H1 (cell line): ENCODE measurements at regions not wholly inside any gene's neighbourhood (a gene's known extent, or its start where the extent isn't known, plus 50 kb on each side); places are given as distances from the start of the nearest gene placed in this dataset.

ENCODE experiments used
- TF ChIP-seq, protein P1 (sequence below): fragments of 300-600 bp; sonication (generic); IDR thresholded peaks from 2 replicates; pipeline ENCODE4 v1.7.1; 2012; ENCODE audit warnings: low read length, moderate library complexity, mild to moderate bottlenecking, inconsistent platforms; ENCODE audit not compliant: insufficient replicate concordance

- TF ChIP-seq, protein P1, sequence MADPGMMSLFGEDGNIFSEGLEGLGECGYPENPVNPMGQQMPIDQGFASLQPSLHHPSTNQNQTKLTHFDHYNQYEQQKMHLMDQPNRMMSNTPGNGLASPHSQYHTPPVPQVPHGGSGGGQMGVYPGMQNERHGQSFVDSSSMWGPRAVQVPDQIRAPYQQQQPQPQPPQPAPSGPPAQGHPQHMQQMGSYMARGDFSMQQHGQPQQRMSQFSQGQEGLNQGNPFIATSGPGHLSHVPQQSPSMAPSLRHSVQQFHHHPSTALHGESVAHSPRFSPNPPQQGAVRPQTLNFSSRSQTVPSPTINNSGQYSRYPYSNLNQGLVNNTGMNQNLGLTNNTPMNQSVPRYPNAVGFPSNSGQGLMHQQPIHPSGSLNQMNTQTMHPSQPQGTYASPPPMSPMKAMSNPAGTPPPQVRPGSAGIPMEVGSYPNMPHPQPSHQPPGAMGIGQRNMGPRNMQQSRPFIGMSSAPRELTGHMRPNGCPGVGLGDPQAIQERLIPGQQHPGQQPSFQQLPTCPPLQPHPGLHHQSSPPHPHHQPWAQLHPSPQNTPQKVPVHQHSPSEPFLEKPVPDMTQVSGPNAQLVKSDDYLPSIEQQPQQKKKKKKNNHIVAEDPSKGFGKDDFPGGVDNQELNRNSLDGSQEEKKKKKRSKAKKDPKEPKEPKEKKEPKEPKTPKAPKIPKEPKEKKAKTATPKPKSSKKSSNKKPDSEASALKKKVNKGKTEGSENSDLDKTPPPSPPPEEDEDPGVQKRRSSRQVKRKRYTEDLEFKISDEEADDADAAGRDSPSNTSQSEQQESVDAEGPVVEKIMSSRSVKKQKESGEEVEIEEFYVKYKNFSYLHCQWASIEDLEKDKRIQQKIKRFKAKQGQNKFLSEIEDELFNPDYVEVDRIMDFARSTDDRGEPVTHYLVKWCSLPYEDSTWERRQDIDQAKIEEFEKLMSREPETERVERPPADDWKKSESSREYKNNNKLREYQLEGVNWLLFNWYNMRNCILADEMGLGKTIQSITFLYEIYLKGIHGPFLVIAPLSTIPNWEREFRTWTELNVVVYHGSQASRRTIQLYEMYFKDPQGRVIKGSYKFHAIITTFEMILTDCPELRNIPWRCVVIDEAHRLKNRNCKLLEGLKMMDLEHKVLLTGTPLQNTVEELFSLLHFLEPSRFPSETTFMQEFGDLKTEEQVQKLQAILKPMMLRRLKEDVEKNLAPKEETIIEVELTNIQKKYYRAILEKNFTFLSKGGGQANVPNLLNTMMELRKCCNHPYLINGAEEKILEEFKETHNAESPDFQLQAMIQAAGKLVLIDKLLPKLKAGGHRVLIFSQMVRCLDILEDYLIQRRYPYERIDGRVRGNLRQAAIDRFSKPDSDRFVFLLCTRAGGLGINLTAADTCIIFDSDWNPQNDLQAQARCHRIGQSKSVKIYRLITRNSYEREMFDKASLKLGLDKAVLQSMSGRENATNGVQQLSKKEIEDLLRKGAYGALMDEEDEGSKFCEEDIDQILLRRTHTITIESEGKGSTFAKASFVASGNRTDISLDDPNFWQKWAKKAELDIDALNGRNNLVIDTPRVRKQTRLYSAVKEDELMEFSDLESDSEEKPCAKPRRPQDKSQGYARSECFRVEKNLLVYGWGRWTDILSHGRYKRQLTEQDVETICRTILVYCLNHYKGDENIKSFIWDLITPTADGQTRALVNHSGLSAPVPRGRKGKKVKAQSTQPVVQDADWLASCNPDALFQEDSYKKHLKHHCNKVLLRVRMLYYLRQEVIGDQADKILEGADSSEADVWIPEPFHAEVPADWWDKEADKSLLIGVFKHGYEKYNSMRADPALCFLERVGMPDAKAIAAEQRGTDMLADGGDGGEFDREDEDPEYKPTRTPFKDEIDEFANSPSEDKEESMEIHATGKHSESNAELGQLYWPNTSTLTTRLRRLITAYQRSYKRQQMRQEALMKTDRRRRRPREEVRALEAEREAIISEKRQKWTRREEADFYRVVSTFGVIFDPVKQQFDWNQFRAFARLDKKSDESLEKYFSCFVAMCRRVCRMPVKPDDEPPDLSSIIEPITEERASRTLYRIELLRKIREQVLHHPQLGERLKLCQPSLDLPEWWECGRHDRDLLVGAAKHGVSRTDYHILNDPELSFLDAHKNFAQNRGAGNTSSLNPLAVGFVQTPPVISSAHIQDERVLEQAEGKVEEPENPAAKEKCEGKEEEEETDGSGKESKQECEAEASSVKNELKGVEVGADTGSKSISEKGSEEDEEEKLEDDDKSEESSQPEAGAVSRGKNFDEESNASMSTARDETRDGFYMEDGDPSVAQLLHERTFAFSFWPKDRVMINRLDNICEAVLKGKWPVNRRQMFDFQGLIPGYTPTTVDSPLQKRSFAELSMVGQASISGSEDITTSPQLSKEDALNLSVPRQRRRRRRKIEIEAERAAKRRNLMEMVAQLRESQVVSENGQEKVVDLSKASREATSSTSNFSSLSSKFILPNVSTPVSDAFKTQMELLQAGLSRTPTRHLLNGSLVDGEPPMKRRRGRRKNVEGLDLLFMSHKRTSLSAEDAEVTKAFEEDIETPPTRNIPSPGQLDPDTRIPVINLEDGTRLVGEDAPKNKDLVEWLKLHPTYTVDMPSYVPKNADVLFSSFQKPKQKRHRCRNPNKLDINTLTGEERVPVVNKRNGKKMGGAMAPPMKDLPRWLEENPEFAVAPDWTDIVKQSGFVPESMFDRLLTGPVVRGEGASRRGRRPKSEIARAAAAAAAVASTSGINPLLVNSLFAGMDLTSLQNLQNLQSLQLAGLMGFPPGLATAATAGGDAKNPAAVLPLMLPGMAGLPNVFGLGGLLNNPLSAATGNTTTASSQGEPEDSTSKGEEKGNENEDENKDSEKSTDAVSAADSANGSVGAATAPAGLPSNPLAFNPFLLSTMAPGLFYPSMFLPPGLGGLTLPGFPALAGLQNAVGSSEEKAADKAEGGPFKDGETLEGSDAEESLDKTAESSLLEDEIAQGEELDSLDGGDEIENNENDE, result no peak
- TF ChIP-seq, all 59 proteins: peak for 0
Observed at GRCh38 chr1:209413062-209413461, 170.5 kb upstream of the CAMK1G start (continued).
